ENCODE measurements at regions not wholly inside any gene's neighbourhood (a gene's known extent, or its start where the extent isn't known, plus 50 kb on each side); places are given as distances from the start of the nearest gene placed in this dataset.

GRCh38 chr1:104856091-104856490, 1106.4 kb downstream of the AMY1C start:
- no peak for ATAC-seq

GRCh38 chr1:104856518-104856917, 1106.8 kb downstream of the AMY1C start:
- no peak for ATAC-seq

- ATAC-seq, result no peak
These were observed 1119.1 kb downstream of the AMY1C start for GRCh38 chr1:104868794-104869193.

GRCh38 chr1:104874044-104874443, 1124.3 kb downstream of the AMY1C start:
- ATAC-seq, result no peak

GRCh38 chr1:104878203-104878909, 1128.7 kb downstream of the AMY1C start:
- ATAC-seq, result no peak

GRCh38 chr1:104884939-104885338, 1135.2 kb downstream of the AMY1C start:
- no peak for ATAC-seq

DNA sequence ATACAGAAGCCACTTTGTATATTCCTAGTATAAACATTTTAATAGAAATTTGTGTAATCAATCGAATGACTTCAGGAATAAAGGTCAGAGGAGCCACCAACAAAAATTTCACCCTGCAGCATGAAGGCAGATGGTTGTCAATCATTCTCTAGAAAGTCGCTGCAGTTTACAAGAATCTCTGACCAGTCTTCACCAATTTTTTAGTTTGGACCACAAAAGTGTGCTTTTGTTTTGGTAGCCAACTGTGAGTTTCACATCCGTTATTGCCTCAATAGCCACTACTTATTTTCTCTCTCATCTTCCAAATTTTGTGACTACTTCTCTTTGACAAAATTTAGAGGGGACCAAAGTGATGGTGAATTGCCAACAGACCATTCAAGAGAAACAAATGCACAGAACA, 1155.6 kb downstream of the AMY1C start:
- ATAC-seq, result no peak

DNA sequence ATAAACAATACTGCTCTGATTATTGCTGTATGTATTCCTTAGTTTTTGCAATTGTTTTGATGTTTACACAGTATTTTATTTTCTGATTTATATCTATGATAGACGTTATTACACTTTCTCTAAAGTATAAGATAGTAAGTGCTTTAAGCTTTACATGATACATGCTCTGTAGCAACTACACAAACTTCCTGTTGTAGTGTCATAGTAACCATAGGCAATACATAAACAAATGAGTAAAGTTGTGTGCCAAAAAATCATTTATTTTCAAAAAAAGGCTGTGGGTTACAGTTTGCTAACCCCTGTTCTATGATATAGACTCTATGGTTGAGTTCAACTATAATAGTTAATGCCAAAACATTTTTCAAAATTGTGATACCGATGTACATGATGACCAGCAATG, 1156.4 kb downstream of the AMY1C start:
- ATAC-seq, result no peak

DNA sequence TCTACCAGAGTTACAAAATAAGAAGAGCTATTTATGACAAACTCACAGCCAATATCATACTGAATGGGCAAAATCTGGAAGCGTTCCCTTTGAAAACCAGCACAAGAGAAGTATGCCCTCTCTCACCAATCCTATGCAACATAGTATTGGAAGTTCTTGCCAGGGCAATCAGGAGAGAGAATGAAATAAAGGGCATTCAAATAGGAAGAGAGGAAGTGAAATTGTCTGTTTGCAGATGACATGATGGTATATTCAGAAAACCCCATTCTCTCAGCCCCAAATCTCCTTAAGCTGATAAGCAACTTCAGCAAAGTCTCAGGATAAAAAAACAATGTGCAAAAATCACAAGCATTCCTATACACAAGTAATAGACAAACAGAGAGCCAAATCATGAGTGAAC, 1169.5 kb downstream of the AMY1C start:
- no peak for ATAC-seq

- no peak for ATAC-seq
These were observed 1171.8 kb downstream of the AMY1C start for GRCh38 chr1:104921525-104921924.

- ATAC-seq, result no peak
These were observed 1173.4 kb downstream of the AMY1C start for GRCh38 chr1:104923075-104923474.

DNA sequence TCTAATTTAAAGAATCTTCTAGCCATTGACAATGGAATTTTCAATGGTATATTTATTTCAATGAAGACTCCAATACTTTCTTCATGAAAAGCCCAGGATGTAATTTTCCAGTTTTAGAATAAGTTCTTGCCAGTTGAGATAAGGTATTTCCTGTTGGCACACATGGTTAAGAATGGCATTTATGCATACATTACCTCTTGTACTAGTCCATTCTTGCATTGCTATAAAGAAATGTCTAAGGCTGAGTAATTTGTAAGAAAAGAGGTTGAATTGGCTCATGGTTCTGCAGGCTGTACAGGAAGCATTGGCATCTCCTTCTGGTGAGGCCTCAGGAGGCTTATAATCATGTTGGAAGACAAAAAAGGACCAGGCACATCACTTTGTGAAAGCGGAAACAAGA, 1179.6 kb downstream of the AMY1C start:
- no peak for ATAC-seq

DNA sequence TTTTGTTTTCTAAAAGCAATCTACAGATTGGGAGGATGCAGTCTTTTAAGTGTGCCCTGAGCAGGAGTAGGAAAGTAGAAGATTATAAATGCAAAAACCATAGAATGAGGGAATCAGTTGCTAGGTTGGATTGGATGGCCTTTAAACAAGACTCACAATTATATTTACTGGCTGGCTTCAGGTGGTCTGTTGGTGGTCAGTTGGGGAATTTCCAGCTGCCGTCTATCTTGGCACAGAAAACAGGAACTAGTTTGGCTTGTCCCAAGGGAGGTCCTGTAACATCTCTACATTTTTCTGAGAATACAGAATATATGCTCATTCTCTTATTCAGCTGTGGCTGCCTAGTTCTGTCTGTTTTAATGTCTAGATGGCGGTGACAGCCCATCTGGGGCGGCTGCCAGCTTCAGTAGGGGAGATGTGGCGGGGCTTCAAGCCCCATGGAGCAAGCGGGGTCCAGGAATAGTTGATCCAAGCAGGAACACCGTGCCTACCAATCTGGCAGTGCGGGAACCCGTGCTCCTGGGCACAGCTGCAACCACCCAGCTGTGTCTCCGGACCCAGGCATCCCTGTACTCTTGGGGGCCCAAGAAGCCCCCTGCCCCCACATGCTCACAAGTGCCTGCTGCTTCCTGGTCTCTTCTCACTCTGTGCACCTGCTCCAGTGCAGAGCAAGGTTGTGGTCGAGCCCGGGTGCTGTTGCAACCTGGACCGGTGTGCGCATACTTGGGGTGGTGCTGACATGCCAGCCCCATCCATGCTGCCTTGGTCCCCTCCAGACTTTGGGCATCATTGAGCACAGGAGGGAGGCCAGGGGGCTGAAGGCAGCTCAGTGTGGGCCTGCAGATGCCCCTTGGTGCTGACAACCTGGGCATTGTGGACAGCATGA, 1182.6 kb downstream of the AMY1C start:
- ATAC-seq, result no peak

- ATAC-seq, result no peak
These were observed 1183.4 kb downstream of the AMY1C start for GRCh38 chr1:104932949-104933679.

DNA sequence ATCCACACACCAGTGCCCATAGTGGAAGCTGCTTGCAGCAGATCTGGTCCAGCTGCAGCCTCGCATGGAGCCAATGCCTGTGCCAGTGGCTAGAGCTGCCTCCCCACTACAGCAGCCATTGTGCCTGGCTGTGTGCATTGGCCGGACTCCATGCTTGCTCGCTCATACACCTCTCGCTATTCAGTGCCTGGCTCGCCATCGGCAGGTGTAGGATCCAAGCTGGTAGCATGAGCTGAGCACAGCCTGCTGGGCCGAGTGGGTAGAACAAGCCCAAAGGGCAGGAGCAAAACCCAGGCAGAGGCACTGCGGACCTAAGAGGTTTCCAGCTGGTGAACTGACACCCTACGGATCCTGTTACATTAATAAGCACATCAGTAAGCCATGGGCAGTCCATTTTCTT, 1184.1 kb downstream of the AMY1C start:
- ATAC-seq, result no peak

DNA sequence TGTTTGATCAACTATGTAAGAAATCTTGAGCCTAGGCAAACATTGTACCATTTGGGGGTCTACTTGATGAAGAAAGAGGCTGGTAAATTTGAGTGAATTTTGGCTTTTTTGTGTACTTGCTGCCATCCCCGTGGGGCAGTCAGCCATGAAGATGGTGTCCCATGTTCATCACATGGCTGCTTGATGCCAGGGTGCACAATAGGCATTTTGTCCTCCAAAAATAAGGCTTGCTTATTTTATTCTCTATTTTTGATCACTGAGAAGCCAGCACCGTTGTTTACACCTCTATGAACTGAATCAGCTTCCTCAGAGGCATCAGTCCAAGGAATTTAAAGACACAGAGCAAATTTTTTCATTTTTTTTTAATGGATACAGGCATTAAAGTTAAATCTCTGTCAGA, 1195.7 kb downstream of the AMY1C start:
- no peak for ATAC-seq

DNA sequence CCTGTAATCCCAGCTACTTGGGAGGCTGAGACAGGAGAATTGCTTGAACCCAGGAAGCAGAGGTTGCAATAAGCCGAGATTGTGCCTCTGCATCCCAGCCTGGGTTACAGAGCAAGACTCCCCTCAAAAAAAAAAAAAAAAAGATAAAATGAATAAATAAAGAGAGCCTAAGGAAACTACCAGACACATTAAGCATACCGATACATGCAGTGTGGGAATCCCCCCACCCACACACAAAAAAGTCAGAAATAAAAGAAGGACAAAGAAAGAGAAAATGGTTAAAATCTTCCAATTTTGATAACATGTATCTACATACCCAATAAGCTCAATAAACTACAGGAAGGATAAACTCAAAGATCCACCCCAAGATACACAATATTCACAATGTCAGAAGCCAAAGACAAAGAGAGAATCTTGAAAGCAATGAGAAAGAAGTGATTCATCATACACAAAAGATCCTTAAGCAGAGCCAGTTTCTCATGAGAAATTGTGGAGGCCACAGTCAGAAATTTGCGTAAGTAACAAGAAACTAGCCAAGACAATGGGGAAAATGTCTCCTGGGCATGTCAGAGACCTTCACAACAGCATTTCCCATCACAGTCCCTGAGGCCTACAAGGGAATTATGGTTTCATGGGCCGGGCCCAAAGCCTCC, 1197.0 kb downstream of the AMY1C start:
- ATAC-seq, result no peak

DNA sequence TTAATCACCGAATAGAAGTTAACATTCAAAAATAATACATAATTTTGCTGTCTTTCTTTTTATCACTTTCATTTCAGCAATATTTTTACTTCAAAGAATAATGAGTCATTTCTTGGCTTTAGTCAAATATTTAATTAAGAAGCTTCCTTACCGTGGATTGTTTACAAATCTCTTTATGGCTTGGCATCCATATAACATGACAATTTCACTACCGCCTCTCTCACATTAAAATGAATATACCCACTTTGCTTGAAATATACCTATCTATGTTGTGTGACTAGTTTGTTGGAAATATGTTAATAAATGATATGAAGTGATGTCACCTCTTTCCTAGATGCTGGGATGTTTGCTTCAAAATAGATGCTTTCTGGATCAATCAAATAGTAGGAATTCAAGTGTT, 1203.9 kb downstream of the AMY1C start:
- no peak for ATAC-seq

DNA sequence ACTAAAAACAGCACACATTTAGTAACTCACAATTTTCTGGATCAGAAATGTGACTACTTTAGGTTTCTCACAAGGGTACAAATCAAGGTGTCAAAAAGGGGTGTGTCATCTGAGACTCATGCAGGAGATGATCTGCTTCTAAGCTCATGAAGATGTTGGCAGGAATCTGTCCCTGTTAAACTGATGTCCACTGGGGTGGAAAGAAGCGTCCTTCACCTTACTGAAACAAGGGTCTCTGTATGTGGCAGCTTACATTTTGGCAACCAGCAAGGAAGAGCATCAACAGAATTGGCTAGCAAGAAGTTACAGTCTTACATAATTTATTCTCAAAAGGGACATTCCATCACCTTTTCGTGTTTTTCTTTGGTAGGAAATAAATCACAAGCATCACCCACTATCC, 1223.8 kb downstream of the AMY1C start:
- ATAC-seq, result no peak

GRCh38 chr1:104979651-104980050, 1230.0 kb downstream of the AMY1C start:
- no peak for ATAC-seq

DNA sequence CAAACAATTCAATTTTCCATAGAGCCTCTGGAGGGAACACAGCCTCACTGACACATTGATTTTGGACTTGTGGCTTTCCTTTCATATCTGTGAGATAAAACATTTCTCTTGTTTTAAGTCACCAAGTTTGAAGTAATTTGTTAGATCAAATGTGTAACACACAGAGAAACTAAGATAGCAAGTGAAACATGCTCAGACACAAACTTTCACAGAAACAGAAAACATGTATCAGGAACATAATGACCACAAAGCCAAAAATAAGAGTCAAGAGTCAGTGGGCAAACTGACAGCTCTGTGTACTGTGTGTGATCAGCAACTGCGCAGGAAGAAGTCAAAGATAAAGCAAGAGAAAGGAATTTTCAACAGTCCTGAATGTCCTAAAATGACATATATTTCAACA, 1237.5 kb downstream of the AMY1C start:
- ATAC-seq, result no peak

DNA sequence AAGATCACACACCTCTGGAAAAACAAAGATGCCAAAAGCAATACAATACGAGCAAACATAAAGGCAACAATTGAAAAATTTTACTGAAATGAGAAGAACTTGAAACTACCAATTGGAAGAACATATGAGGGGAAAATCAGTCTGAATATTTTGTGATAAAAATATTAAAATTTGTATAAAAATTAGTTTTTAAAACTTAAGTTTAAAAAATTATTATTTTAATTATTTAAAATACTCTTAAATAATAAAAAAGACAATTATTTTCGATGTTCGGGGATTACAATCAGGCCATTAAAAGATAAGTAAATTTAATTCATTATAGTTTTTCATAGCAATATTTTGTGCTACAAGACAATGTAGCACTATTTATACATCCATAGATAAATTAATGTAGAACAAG, 1239.3 kb downstream of the AMY1C start:
- ATAC-seq, result no peak

DNA sequence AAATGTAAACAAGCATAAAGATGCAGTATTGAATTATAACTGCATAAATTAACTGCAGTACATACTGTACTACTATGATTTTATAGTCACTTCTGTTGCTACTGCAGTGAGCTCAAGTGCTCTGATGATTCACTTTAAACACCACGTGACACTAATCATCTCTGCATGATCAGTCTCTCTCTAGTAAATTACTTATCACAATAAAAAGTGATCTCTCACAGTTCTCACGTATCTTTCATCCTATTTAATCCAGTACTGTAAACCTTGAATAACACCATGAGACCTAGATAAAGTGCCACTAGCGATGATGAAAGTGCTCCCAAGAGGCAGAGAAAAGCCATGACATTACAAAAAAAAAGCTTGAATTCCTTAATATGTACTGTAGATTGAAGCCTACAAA, 1242.0 kb downstream of the AMY1C start:
- no peak for ATAC-seq
